ENCODE measurements at regions not wholly inside any gene's neighbourhood (a gene's known extent, or its start where the extent isn't known, plus 50 kb on each side); places are given as distances from the start of the nearest gene placed in this dataset.

DNA sequence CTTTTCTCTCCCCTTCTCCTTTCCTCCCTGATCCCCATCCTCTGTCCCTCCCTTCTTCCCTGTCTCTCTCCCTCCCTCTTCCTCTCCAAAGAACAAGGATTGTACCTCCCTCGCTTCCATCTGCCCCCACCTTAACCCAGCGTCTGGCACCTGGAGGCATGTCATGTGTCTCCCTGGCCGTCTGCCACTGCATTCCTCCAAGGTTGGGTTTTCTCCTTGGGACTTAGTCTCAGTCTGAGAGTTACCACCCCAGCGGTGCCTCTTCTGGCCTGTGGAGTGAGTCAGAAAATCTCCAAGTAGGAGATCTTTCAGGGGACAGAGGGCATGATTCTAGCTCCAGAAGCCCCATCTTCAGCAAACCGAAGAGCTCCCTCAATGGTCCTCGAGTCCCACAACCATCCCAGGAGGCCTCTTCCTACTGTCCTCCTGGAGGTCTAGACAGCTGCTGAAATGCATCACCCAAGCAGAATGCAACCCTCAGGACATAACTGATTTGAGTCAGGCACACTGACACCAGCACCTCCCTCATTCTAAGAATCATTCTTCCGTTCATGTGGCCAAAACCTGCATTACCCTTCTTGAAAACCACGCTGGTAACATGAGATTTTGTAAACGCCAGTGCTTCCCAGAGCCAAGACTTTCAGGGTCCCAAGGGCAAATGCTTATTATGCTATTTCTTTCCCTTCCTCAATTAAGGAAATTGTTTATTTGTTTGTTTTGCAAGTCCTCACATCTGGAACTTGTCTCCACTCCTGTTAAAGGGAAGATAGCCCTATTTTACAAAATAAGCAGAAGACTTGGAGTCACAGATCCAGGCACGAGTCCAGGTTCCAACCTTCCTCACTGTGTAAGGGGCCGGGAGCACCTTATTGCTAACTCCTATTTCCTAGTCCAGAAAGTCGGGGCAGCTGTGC, 463.2 kb downstream of the BCL11B start:
- DNase-seq (ENCODE audit: low spot score), result no peak
- TF ChIP-seq, protein P1, sequence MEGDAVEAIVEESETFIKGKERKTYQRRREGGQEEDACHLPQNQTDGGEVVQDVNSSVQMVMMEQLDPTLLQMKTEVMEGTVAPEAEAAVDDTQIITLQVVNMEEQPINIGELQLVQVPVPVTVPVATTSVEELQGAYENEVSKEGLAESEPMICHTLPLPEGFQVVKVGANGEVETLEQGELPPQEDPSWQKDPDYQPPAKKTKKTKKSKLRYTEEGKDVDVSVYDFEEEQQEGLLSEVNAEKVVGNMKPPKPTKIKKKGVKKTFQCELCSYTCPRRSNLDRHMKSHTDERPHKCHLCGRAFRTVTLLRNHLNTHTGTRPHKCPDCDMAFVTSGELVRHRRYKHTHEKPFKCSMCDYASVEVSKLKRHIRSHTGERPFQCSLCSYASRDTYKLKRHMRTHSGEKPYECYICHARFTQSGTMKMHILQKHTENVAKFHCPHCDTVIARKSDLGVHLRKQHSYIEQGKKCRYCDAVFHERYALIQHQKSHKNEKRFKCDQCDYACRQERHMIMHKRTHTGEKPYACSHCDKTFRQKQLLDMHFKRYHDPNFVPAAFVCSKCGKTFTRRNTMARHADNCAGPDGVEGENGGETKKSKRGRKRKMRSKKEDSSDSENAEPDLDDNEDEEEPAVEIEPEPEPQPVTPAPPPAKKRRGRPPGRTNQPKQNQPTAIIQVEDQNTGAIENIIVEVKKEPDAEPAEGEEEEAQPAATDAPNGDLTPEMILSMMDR (IDR thresholded peaks at IDR 0.05; ENCODE audit: borderline replicate concordance, control extremely low read depth, extremely low read depth, insufficient read depth, missing control alignments), result no peak
- in situ Hi-C loops (cut with MboI; ENCODE audit: low sequenced_read_pairs, unreplicated experiment), result no loop called here

- TF ChIP-seq, protein P1 (IDR thresholded peaks at IDR 0.05; ENCODE audit: borderline replicate concordance, control extremely low read depth, extremely low read depth, insufficient read depth, missing control alignments), result no peak
- DNase-seq (ENCODE audit: low spot score), result no peak
- in situ Hi-C loops (cut with MboI; ENCODE audit: low sequenced_read_pairs, unreplicated experiment), result no loop called here
These were observed 455.8 kb downstream of the BCL11B start for GRCh38 chr14:98816195-98816594.

- no peak for DNase-seq (ENCODE audit: low spot score)
- TF ChIP-seq, protein P1 (IDR thresholded peaks at IDR 0.05; ENCODE audit: borderline replicate concordance, control extremely low read depth, extremely low read depth, insufficient read depth, missing control alignments), result no peak
- in situ Hi-C loops (cut with MboI; ENCODE audit: low sequenced_read_pairs, unreplicated experiment), result no loop called here
These were observed 455.3 kb downstream of the BCL11B start for GRCh38 chr14:98816720-98817119.

DNA sequence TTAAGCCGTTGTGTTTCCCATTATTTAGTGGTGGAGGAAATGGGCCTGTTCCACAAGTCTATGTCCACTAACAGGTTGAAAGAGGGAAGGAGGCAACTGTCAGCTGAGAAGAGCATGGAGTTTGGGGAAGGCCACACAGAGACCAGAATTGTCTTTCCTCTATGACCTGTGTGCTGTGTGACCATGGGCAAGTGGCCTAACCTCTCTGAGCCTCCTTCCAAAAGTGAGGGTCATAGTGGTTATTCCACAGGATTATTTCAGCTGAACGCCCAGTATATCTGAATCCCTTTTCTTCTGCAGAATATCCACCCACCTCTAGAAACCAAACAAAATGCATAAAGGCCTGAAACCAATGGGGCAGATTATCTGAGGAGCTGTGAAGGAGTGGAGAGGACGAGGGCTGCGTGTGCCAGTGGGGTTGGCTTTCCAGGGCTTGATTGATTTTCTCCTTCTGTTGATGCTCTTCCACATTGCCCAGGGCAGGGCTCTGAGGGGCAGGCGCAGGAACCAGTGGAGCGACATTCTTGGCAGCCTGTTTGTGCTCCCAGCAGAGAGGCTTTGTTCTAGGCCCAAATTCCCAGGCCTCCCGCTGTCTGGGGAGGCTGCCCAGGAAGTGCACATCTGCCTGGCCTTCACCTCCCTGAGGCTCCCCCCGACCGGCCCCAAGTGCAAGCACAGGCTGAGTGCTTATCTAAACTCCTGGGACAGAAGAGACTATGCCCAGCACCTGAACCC, 452.7 kb downstream of the BCL11B start:
- DNase-seq (ENCODE audit: low spot score), result no peak
- in situ Hi-C loops (cut with MboI; ENCODE audit: low sequenced_read_pairs, unreplicated experiment), result no loop called here

GRCh38 chr14:98819867-98820206, 452.2 kb downstream of the BCL11B start:
- TF ChIP-seq, protein P1 (IDR thresholded peaks at IDR 0.05; ENCODE audit: borderline replicate concordance, control extremely low read depth, extremely low read depth, insufficient read depth, missing control alignments), result no peak
- DNase-seq (ENCODE audit: low spot score), result no peak
- in situ Hi-C loops (cut with MboI; ENCODE audit: low sequenced_read_pairs, unreplicated experiment), result no loop called here

More for the DNA sequence above, 452.7 kb downstream of the BCL11B start:
- TF ChIP-seq, protein P1 (IDR thresholded peaks at IDR 0.05; ENCODE audit: borderline replicate concordance, control extremely low read depth, extremely low read depth, insufficient read depth, missing control alignments), result no peak

GRCh38 chr14:98822917-98823316, 449.1 kb downstream of the BCL11B start:
- no peak for DNase-seq (ENCODE audit: low spot score)
- in situ Hi-C loops (cut with MboI; ENCODE audit: low sequenced_read_pairs, unreplicated experiment), result no loop called here
- TF ChIP-seq, protein P1 (IDR thresholded peaks at IDR 0.05; ENCODE audit: borderline replicate concordance, control extremely low read depth, extremely low read depth, insufficient read depth, missing control alignments), result no peak
